OCI-LY3 (cell line): ENCODE measurements at regions not wholly inside any gene's neighbourhood (a gene's known extent, or its start where the extent isn't known, plus 50 kb on each side); places are given as distances from the start of the nearest gene placed in this dataset.

Experiments used
- CTCF ChIP-seq: fragments of 200-600, 300-600 bp; sonication (generic); IDR thresholded peaks from 2 replicates; pipeline ENCODE4 v1.5.1; 2014; ENCODE audit warnings: antibody characterized with exemption, low read length, low read depth
- EZH2phosphoT487 ChIP-seq: fragments of 200-600 bp; shearing (Covaris generic); IDR thresholded peaks from 2 replicates; pipeline ENCODE4 v1.6.1; 2018; ENCODE audit warnings: antibody characterized with exemption, mixed run types, low read depth

GRCh38 chr19:31125071-31125470 lies 224.2 kb downstream of the TSHZ3 start:
- no peak for TF ChIP-seq CTCF
- TF ChIP-seq EZH2phosphoT487: no peak
